ENCODE measurements at regions not wholly inside any gene's neighbourhood (a gene's known extent, or its start where the extent isn't known, plus 50 kb on each side); places are given as distances from the start of the nearest gene placed in this dataset.

DNA sequence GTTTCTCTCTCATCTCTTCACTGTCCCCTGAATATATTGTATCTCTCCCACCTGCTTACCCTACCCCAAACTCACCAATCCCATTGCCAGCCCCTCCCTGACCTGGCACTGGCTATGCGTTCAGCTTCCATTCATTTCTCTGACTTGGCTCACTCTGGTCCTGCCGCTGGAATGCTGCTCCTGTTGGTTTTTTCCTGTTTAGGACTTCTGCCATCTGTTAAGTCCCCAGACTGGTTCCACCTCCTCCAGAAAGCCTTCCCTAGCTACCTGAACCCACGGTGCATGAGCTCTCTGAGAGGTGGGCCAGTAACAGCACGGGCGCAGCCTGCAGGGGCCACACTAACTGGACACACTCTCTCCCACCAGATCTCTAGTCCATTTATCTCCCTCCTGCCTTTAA lies 80.2 kb downstream of the HIF1AN start:
- CTCF ChIA-PET = no interaction called here
- Mint-ChIP-seq H3K9me3 (ENCODE audit: low read depth, unreplicated experiment) (no peaks in the 10 kb centered on the region), H3K4me1 (ENCODE audit: low read depth, unreplicated experiment) (no peaks in the 10 kb centered on the region), H3K27me3 (ENCODE audit: unreplicated experiment) (peaks cover 100% of the 10 kb centered on the region), H3K36me3 (ENCODE audit: insufficient read depth, unreplicated experiment) (no peaks in the 10 kb centered on the region), H3K4me3 (ENCODE audit: low read depth, unreplicated experiment) (no peak overlapping the region), H3K27ac (ENCODE audit: unreplicated experiment) (no peak overlapping the region)
- intact Hi-C loops (cut with micrococcal nuclease; ENCODE audit: unreplicated experiment) = no loop called here
- TF ChIP-seq, protein P1, sequence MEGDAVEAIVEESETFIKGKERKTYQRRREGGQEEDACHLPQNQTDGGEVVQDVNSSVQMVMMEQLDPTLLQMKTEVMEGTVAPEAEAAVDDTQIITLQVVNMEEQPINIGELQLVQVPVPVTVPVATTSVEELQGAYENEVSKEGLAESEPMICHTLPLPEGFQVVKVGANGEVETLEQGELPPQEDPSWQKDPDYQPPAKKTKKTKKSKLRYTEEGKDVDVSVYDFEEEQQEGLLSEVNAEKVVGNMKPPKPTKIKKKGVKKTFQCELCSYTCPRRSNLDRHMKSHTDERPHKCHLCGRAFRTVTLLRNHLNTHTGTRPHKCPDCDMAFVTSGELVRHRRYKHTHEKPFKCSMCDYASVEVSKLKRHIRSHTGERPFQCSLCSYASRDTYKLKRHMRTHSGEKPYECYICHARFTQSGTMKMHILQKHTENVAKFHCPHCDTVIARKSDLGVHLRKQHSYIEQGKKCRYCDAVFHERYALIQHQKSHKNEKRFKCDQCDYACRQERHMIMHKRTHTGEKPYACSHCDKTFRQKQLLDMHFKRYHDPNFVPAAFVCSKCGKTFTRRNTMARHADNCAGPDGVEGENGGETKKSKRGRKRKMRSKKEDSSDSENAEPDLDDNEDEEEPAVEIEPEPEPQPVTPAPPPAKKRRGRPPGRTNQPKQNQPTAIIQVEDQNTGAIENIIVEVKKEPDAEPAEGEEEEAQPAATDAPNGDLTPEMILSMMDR (IDR thresholded peaks at IDR 0.05; ENCODE audit: unreplicated experiment) = no peak
- no peak for DNase-seq
- no TSS peak for BruUV-seq (replicated peaks)

DNA sequence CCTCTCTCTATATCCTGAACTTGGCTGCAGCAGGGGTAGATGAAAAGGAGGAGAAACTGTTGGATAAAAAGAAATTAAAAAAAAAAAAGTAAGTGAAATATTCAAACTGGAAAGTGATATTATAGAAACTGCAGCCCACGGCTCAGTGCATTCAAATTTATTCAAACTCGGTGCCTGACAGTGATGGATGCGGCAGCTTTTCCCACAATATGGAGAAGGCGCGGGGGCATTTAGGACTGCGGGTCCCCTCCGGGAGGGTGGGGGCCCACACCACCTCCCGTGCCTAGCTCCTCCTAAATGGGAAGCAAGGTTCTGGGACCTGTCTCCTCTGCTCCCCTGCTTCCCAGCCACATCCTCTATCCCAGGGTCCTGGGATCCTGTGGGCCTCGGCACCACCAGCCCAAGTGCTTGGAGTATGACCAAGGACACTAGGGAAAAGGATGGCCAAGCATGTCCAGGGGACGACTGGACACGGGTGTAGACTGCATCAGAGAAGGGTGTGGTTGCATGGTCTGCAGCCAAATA lies 82.4 kb downstream of the HIF1AN start:
- Mint-ChIP-seq H3K4me1 (ENCODE audit: low read depth, unreplicated experiment) (no peaks in the 10 kb centered on the region), H3K36me3 (ENCODE audit: insufficient read depth, unreplicated experiment) (no peaks in the 10 kb centered on the region), H3K27ac (ENCODE audit: unreplicated experiment) (no peak overlapping the region), H3K4me3 (ENCODE audit: low read depth, unreplicated experiment) (no peak overlapping the region), H3K9me3 (ENCODE audit: low read depth, unreplicated experiment) (no peaks in the 10 kb centered on the region), H3K27me3 (ENCODE audit: unreplicated experiment) (peaks cover 100% of the 10 kb centered on the region)
- BruUV-seq (replicated peaks) = no TSS peak
- no peak for DNase-seq
- TF ChIP-seq, protein P1 (IDR thresholded peaks at IDR 0.05; ENCODE audit: unreplicated experiment) = no peak
- intact Hi-C loops (cut with micrococcal nuclease; ENCODE audit: unreplicated experiment) = no loop called here
- CTCF ChIA-PET = no interaction called here

DNA sequence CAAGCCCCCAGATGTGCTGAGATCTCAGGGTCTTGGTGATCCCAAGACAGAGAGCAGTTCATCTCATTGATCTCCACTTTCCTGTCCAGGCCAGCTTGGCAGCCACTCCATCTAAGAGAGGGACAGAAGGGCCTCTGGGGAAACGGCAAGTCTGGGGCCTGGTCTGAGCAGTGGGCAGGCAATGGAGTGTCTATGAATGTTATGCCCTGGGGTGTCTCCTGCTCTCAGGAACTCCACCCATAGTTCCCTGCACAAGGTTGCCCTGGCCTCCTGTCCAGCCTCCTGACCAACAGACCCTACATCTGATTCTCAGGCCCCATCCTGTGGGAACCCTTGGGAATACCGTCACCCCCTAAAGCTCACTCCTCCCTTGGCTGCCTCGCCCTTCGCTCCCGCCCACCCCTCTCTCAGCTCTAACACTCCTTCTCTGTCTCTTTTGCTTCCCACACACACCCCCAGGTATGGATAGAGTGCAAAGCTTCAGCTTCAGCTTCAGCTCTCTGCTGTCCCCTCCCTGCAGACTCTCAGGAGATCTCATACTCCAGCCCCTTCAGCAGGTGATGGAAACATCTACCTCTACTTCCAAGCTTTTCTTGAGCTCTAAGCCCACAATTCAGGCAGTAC lies 83.0 kb downstream of the HIF1AN start:
- H3K27me3 Mint-ChIP-seq (ENCODE audit: unreplicated experiment) = peaks cover 100% of the 10 kb centered on the region
- TF ChIP-seq, protein P1 (IDR thresholded peaks at IDR 0.05; ENCODE audit: unreplicated experiment) = no peak
- no peaks in the 10 kb centered on the region for H3K36me3 Mint-ChIP-seq (ENCODE audit: insufficient read depth, unreplicated experiment)
- H3K4me3 Mint-ChIP-seq (ENCODE audit: low read depth, unreplicated experiment) = no peak overlapping the region
- DNase-seq = no peak
- no TSS peak for BruUV-seq (replicated peaks)
- no peak overlapping the region for H3K27ac Mint-ChIP-seq (ENCODE audit: unreplicated experiment)
- H3K9me3 Mint-ChIP-seq (ENCODE audit: low read depth, unreplicated experiment) = no peaks in the 10 kb centered on the region
- CTCF ChIA-PET = no interaction called here
- H3K4me1 Mint-ChIP-seq (ENCODE audit: low read depth, unreplicated experiment) = no peaks in the 10 kb centered on the region
- intact Hi-C loops (cut with micrococcal nuclease; ENCODE audit: unreplicated experiment) = no loop called here

DNA sequence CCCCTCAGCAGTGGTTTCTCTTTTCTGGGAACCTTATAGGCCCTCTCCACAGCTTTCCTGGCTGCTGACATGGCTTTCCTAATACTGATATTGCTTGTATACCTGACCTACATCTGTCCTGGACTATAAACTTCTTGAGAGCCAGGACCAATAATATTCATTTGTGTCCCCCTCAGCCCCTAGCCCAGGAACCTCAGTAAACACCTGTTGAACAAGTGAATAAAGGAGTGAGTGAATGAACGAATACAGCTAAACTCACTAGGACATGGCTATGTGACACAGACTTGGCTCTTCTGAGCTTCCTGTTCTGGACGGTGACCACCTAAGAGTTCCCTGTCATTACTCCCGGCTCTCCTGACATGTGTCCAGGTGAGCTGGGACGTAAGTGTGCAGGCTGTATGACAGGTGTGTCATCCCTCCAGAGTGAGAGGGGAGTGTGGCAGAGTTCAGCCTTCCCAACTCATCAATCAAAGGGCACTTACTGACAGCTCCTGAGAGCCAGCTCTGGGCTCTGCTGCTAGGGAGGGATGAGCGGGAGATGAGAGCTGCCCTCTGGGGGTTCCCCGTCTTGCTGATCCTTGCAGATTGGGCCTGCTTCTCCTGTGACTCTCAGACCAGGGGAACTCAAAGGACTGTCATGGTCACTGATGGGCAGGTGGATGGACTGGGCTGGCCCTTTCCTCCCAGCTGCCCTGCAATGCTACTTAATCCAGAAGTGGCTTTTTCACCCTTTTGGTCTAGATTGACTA lies 84.5 kb downstream of the HIF1AN start:
- CTCF ChIA-PET = no interaction called here
- Mint-ChIP-seq H3K27me3 (ENCODE audit: unreplicated experiment) (peaks cover 88% of the 10 kb centered on the region), H3K36me3 (ENCODE audit: insufficient read depth, unreplicated experiment) (no peaks in the 10 kb centered on the region), H3K4me1 (ENCODE audit: low read depth, unreplicated experiment) (no peaks in the 10 kb centered on the region), H3K27ac (ENCODE audit: unreplicated experiment) (no peak overlapping the region), H3K4me3 (ENCODE audit: low read depth, unreplicated experiment) (no peak overlapping the region), H3K9me3 (ENCODE audit: low read depth, unreplicated experiment) (no peaks in the 10 kb centered on the region)
- intact Hi-C loops (cut with micrococcal nuclease; ENCODE audit: unreplicated experiment) = no loop called here
- BruUV-seq (replicated peaks) = no TSS peak
- DNase-seq = no peak
- TF ChIP-seq, protein P1 (IDR thresholded peaks at IDR 0.05; ENCODE audit: unreplicated experiment) = no peak

Measured in Calu3 (cell line).